22Rv1 (cell line): ENCODE measurements at regions not wholly inside any gene's neighbourhood (a gene's known extent, or its start where the extent isn't known, plus 50 kb on each side); places are given as distances from the start of the nearest gene placed in this dataset.

Experiments used
- CTCF ChIP-seq: fragments of 450-650 bp; IDR thresholded peaks from 2 replicates; pipeline ENCODE4 v1.5.1; 2017; ENCODE audit warnings: mild to moderate bottlenecking
- ZFX ChIP-seq: fragments of 450-650 bp; IDR thresholded peaks from 2 replicates; pipeline ENCODE4 v1.6.1; 2017; ENCODE audit warnings: antibody characterized with exemption, borderline replicate concordance

GRCh38 chr21:23690316-23690715 lies 1917.0 kb downstream of the MRPL39 start:
- TF ChIP-seq CTCF (no peak), ZFX (no peak)
